Pancreas (tissue), 10 donors: ENCODE measurements at regions not wholly inside any gene's neighbourhood (a gene's known extent, or its start where the extent isn't known, plus 50 kb on each side); places are given as distances from the start of the nearest gene placed in this dataset.
A peak's percentile ranks its signal among the peaks of the same experiment; 100 is the strongest.

Source experiments
- ATAC-seq, 4 donors: fragments of 200-7000 bp; cut with Tn5 transposase; one replicate each; pipeline versions ENCODE4 v1.8.0 to v1.9.1; 2020; ENCODE audit warnings: mild to moderate bottlenecking in 4 of 4, moderate library complexity in 4 of 4
- DNase-seq, 6 donors: peaks; one replicate each; pipeline ENCODE4 v3.0.0-alpha.2; 2020
- FAIRE-seq: peaks from 2 replicates; lab custom pipeline; 2012; peaks lifted over from hg19 to GRCh38; lab: Jason Lieb, UNC
- H3K27ac ChIP-seq, 4 donors: fragments of 200-600 bp; sonication (generic); 1 replicate in 3 of 4; 2 replicates in 1 of 4; pipeline versions ENCODE4 v1.5.0 to v1.8.0; 2020
- H3K27me3 ChIP-seq, 4 donors: fragments of 200-600 bp; one replicate each; pipeline ENCODE4 v1.8.0; 2021
- H3K36me3 ChIP-seq, 3 donors: fragments of 200-600 bp; sonication (generic) in 1 of 3; one replicate each; pipeline versions ENCODE4 v1.5.0 to v1.8.0; 2020 to 2021
- H3K4me1 ChIP-seq, 3 donors: fragments of 200-600 bp; one replicate each; pipeline ENCODE4 v1.8.0; 2021
- H3K4me3 ChIP-seq, 4 donors: fragments of 200-600 bp; sonication (generic) in 2 of 4; one replicate each; pipeline versions ENCODE4 v1.5.0 to v1.8.0; 2020 to 2021
- H3K9me3 ChIP-seq, 4 donors: fragments of 200-600 bp; one replicate each; pipeline ENCODE4 v1.8.0; 2021
- WGBS, 2 donors: extraction: QIAGEN DNeasy Blood & Tissue Kit; methylation state at CpG; one replicate each; pipeline ENCODE4 v1.1.7; 2013; 5-methylcytosine and 5-hydroxymethylcytosine counted together
- intact Hi-C, 3 donors: fragments of 100-400 bp; cut with DNase I; formaldehyde crosslinking; loops; one replicate each; pipeline versions ENCODE4 v1.11.1 to v1.14.2; 2022
- TF ChIP-seq, protein P1 (sequence below), 4 donors: fragments of 200-600 bp; sonication (generic) in 3 of 4; IDR thresholded peaks; one replicate each; pipeline versions ENCODE4 v1.5.0 to v1.8.0; 2021; ENCODE audit warnings: antibody characterized with exemption in 4 of 4
- donor health status: healthy with polysubstance abuse.
- donor health status: DM: no; HTN: no; CAD: no; lungs with moderate emphysema.
- donor health status: DM: no; HTN: no; CAD: no.
- donor health status: control.
- donor health status: control.
- donor health status: Bipolar disorder and iron deficiency.
- donor health status: DM: yes; HTN: yes; CAD: no.
- donor health status: DM: no; HTN: no; CAD: no.
- donor health status: DM: no; HTN: no; CAD: no.
- donor health status: DM: yes; HTN: yes; CAD: no.

DNA sequence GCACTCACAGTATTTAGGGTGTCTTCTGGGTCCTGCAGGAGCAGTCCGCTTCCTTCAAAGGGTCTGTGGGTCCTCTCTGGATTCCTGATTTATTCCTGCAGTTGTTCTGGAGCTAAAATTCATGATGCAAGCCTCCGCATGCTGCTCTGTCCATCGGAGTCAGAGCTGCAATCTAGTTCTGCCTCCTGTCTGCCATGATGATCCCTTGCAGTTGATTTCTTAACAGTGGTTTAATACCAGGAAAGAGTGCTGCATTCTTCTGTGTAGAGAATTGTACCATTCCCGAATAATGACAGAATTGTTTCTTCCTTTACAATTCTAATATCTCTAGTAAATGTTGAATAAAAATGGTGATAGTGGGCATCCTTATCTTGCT lies 72.0 kb upstream of the B3GAT2 start:
- 85% methylated on average over 4 of the region's 4 CpGs for WGBS, 2 donors
- H3K9me3 ChIP-seq: no peaks in the 10 kb centered on the region
- H3K36me3 ChIP-seq: no peaks in the 10 kb centered on the region
- intact Hi-C loops: no loop called here
- ATAC-seq (no peak), DNase-seq (no peak), FAIRE-seq (no peak)
- TF ChIP-seq, protein P1, sequence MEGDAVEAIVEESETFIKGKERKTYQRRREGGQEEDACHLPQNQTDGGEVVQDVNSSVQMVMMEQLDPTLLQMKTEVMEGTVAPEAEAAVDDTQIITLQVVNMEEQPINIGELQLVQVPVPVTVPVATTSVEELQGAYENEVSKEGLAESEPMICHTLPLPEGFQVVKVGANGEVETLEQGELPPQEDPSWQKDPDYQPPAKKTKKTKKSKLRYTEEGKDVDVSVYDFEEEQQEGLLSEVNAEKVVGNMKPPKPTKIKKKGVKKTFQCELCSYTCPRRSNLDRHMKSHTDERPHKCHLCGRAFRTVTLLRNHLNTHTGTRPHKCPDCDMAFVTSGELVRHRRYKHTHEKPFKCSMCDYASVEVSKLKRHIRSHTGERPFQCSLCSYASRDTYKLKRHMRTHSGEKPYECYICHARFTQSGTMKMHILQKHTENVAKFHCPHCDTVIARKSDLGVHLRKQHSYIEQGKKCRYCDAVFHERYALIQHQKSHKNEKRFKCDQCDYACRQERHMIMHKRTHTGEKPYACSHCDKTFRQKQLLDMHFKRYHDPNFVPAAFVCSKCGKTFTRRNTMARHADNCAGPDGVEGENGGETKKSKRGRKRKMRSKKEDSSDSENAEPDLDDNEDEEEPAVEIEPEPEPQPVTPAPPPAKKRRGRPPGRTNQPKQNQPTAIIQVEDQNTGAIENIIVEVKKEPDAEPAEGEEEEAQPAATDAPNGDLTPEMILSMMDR (IDR thresholded peaks at IDR 0.05): no peak
- no peak overlapping the region for H3K27ac ChIP-seq
- no peaks in the 10 kb centered on the region for H3K27me3 ChIP-seq
- no peak overlapping the region for H3K4me3 ChIP-seq
- H3K4me1 ChIP-seq: no peaks in the 10 kb centered on the region

DNA sequence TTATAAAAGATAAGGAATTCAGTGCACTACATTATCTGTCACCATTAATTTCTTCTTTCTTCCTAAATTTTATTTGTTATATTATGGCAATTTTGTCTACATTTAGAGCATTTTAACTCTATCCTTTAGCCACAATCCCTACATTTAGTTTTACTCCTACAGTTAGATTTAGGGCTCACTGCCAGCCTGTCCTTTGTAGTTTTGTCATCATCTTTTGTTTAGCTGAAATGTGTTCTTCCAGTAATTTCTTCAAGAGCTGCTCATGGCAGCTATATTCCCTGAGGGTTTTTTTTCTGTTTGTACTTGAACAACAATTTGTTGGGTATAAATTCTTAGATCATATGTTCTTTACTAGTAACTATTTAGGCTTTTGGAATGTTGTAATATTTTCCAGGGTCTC lies 72.7 kb upstream of the B3GAT2 start:
- Histone ChIP-seq H3K27ac (no peak overlapping the region), H3K4me1 (no peaks in the 10 kb centered on the region), H3K4me3 (no peak overlapping the region), H3K27me3 (no peaks in the 10 kb centered on the region), H3K9me3 (no peaks in the 10 kb centered on the region), H3K36me3 (no peaks in the 10 kb centered on the region)
- ATAC-seq: no peak
- no peak for DNase-seq
- FAIRE-seq: no peak
- intact Hi-C loops: no loop called here
- TF ChIP-seq, protein P1 (IDR thresholded peaks at IDR 0.05): no peak

DNA sequence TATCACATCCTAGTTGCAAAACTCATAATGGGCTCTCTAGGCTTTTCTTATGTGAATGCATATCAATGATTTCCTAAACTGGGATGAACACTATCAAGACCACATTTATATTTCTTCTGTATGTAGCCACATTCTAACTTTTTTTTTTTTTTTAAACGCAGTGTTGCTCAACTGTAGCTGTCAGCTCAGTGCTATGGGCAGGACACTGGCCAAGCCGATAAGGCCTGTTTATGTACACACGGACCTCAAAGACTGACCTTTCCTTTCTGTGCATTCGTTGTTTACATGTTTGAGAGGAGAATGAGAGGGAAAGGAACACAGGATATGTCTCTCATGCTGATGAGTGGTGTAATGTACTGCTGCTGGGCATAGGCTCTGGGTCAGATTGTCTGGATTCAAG lies 75.1 kb upstream of the B3GAT2 start:
- Histone ChIP-seq H3K4me3 (no peak overlapping the region), H3K36me3 (no peaks in the 10 kb centered on the region), H3K9me3 (no peaks in the 10 kb centered on the region), H3K27ac (no peak overlapping the region), H3K4me1 (no peaks in the 10 kb centered on the region), H3K27me3 (no peaks in the 10 kb centered on the region)
- WGBS, 2 donors: 9 to 16% methylated on average over 4 of the region's 4 CpGs
- DNase-seq: no peak
- TF ChIP-seq, protein P1 (IDR thresholded peaks at IDR 0.05): no peak
- ATAC-seq: peak in 3 of 4 donors; percentile 52 to 79 (median 71)
- FAIRE-seq: no peak
- intact Hi-C loops: no loop called here

DNA sequence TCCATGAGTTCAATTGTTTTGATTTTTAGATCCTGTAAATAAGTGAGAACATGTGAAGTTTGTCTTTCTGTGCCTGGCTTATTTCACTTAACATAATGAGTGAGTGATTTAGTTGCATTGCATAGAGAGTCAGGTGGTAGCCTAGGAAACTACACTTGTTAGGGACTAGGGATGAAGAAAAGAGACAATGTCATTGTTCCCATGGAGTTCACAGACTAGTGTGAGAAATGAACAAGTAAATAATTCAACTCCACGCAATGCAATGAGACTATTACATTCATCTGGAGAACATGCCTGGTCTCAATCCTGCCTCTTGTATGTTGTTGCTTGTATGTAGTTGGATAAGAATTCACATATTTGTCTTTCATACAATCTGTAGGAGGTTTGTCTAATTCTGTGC lies 76.3 kb upstream of the B3GAT2 start:
- TF ChIP-seq, protein P1 (IDR thresholded peaks at IDR 0.05): no peak
- no peak overlapping the region for H3K4me3 ChIP-seq
- WGBS, 2 donors: 91 to 97% methylated on average over 1 of the region's 1 CpG
- DNase-seq: no peak
- H3K36me3 ChIP-seq: no peaks in the 10 kb centered on the region
- no peaks in the 10 kb centered on the region for H3K9me3 ChIP-seq
- intact Hi-C loops: no loop called here
- H3K27me3 ChIP-seq: no peaks in the 10 kb centered on the region
- no peak for ATAC-seq
- no peak overlapping the region for H3K27ac ChIP-seq
- H3K4me1 ChIP-seq: no peaks in the 10 kb centered on the region
- no peak for FAIRE-seq

DNA sequence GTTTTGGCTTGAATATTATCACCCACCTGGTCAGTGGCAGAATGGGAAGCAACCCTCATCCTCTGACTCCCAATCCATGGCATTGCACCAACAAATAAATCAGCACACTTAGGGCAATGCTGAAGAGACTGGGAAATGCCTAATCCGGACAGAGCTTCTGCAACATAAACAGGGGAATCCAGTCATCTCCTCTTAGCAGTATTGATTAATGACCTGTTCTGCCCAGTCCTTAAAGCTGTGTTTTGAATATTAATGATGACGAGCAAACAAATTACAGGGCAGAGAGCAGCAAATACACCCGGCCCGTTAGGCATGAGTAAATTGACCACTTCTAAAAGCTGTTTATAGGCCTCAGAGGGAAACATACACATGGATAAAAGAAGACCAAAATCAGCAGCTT lies 77.0 kb upstream of the B3GAT2 start:
- no peak overlapping the region for H3K27ac ChIP-seq
- H3K27me3 ChIP-seq: no peaks in the 10 kb centered on the region
- ATAC-seq: no peak
- H3K9me3 ChIP-seq: no peaks in the 10 kb centered on the region
- no peak for DNase-seq
- FAIRE-seq: no peak
- no peak overlapping the region for H3K4me3 ChIP-seq
- H3K4me1 ChIP-seq: no peaks in the 10 kb centered on the region
- TF ChIP-seq, protein P1 (IDR thresholded peaks at IDR 0.05): no peak
- intact Hi-C loops: no loop called here
- H3K36me3 ChIP-seq: no peaks in the 10 kb centered on the region
- 35 to 37% methylated on average over 4 of the region's 4 CpGs for WGBS, 2 donors
